ENCODE measurements at regions not wholly inside any gene's neighbourhood (a gene's known extent, or its start where the extent isn't known, plus 50 kb on each side); places are given as distances from the start of the nearest gene placed in this dataset.

- no peak for TF ChIP-seq JUND (IDR thresholded peaks at IDR 0.05; ENCODE audit: low read depth)
- in situ Hi-C loops (cut with HindIII; ENCODE audit: low pct_unique_long_range_greater_than_20kb, low sequenced_read_pairs): no loop called here
- DNase-seq (ENCODE audit: low read depth in 1 of 2, low spot score in 1 of 2): no peak
Observed at GRCh38 chr16:54365990-54366634, 79.5 kb upstream of the IRX3 start.

DNA sequence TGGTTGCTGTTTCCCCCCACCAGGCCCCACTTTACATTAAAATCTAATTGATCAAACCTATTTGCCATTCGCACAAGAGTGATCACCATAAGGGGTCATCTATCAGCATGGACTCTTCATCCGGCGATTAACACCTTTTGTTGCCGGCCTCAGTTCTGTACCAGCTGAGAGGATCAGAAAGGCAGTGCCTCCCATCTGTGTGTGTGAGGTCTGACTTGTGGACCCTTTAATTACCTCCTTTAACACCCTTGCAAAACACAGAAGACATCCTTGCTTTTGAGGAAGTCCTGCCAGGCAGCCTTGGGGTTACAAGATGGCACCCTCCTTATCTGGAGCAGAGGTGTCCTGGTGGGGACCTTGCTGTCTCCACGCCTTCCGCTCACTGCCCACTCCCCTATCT is 77.2 kb upstream of the IRX3 start:
- no peak for TF ChIP-seq JUND (IDR thresholded peaks at IDR 0.05; ENCODE audit: low read depth)
- no peak for DNase-seq (ENCODE audit: low read depth in 1 of 2, low spot score in 1 of 2)
- in situ Hi-C loops (cut with HindIII; ENCODE audit: low pct_unique_long_range_greater_than_20kb, low sequenced_read_pairs): no loop called here

- DNase-seq (ENCODE audit: low read depth in 1 of 2, low spot score in 1 of 2): no peak
- in situ Hi-C loops (cut with HindIII; ENCODE audit: low pct_unique_long_range_greater_than_20kb, low sequenced_read_pairs): no loop called here
- TF ChIP-seq JUND (IDR thresholded peaks at IDR 0.05; ENCODE audit: low read depth): no peak
Observed at GRCh38 chr16:54362591-54363206, 76.1 kb upstream of the IRX3 start.

GRCh38 chr16:54361246-54361645 is 74.7 kb upstream of the IRX3 start:
- no peak for TF ChIP-seq JUND (IDR thresholded peaks at IDR 0.05; ENCODE audit: low read depth)
- in situ Hi-C loops (cut with HindIII; ENCODE audit: low pct_unique_long_range_greater_than_20kb, low sequenced_read_pairs): no loop called here
- no peak for DNase-seq (ENCODE audit: low read depth in 1 of 2, low spot score in 1 of 2)

- in situ Hi-C loops (cut with HindIII; ENCODE audit: low pct_unique_long_range_greater_than_20kb, low sequenced_read_pairs): no loop called here
- no peak for DNase-seq (ENCODE audit: low read depth in 1 of 2, low spot score in 1 of 2)
- no peak for TF ChIP-seq JUND (IDR thresholded peaks at IDR 0.05; ENCODE audit: low read depth)
Observed at GRCh38 chr16:54360681-54361080, 74.1 kb upstream of the IRX3 start.

DNA sequence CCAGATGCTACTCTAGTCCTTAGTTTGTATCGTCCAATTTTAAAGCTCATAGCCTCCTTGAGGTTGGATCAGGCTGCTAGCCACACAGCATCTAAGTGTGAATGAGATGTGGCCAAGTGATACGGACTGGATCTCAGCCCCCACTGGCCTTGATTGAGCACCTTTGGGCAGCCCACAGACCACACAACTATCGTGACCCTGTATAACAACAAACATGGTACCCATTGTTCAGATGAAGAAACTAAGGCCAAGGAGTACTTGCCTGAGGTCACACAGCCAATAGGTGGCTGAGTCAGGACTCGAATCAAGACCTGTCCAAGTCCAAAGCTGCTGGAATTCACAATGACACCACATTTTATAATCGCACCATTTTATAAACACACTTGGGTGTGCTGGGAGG is 73.0 kb upstream of the IRX3 start:
- no peak for TF ChIP-seq JUND (IDR thresholded peaks at IDR 0.05; ENCODE audit: low read depth)
- in situ Hi-C loops (cut with HindIII; ENCODE audit: low pct_unique_long_range_greater_than_20kb, low sequenced_read_pairs): no loop called here
- no peak for DNase-seq (ENCODE audit: low read depth in 1 of 2, low spot score in 1 of 2)

- in situ Hi-C loops (cut with HindIII; ENCODE audit: low pct_unique_long_range_greater_than_20kb, low sequenced_read_pairs): no loop called here
- DNase-seq (ENCODE audit: low read depth in 1 of 2, low spot score in 1 of 2): no peak
- no peak for TF ChIP-seq JUND (IDR thresholded peaks at IDR 0.05; ENCODE audit: low read depth)
Observed at GRCh38 chr16:54359081-54359480, 72.5 kb upstream of the IRX3 start.

DNA sequence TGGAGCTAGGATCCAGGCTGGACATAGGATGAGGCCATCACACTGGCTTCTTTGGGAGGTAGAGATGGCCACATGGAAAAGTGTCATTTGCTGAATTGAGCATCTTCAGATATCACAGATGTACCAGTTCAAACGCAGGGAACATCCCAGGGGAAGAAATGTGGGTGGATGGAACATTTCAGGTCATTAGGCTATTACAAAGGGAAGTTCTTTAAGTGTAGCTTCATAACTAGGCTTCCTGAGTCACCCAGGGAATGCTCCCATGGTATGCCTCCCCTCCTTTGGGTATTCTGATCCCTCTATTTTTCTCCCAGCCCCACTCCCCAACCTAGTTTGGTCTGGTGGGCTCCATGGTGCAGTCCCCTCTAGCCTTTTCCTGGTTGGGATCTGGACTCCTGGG is 69.8 kb upstream of the IRX3 start:
- TF ChIP-seq JUND (IDR thresholded peaks at IDR 0.05; ENCODE audit: low read depth): no peak
- no peak for DNase-seq (ENCODE audit: low read depth in 1 of 2, low spot score in 1 of 2)
- in situ Hi-C loops (cut with HindIII; ENCODE audit: low pct_unique_long_range_greater_than_20kb, low sequenced_read_pairs): no loop called here

- in situ Hi-C loops (cut with HindIII; ENCODE audit: low pct_unique_long_range_greater_than_20kb, low sequenced_read_pairs): no loop called here
- DNase-seq (ENCODE audit: low read depth in 1 of 2, low spot score in 1 of 2): no peak
- TF ChIP-seq JUND (IDR thresholded peaks at IDR 0.05; ENCODE audit: low read depth): no peak
Observed at GRCh38 chr16:54355251-54355650, 68.7 kb upstream of the IRX3 start.

- no peak for TF ChIP-seq JUND (IDR thresholded peaks at IDR 0.05; ENCODE audit: low read depth)
- no peak for DNase-seq (ENCODE audit: low read depth in 1 of 2, low spot score in 1 of 2)
- in situ Hi-C loops (cut with HindIII; ENCODE audit: low pct_unique_long_range_greater_than_20kb, low sequenced_read_pairs): no loop called here
Observed at GRCh38 chr16:54353097-54353496, 66.5 kb upstream of the IRX3 start.

GRCh38 chr16:54351171-54351570 is 64.6 kb upstream of the IRX3 start:
- in situ Hi-C loops (cut with HindIII; ENCODE audit: low pct_unique_long_range_greater_than_20kb, low sequenced_read_pairs): no loop called here
- TF ChIP-seq JUND (IDR thresholded peaks at IDR 0.05; ENCODE audit: low read depth): no peak
- no peak for DNase-seq (ENCODE audit: low read depth in 1 of 2, low spot score in 1 of 2)

DNA sequence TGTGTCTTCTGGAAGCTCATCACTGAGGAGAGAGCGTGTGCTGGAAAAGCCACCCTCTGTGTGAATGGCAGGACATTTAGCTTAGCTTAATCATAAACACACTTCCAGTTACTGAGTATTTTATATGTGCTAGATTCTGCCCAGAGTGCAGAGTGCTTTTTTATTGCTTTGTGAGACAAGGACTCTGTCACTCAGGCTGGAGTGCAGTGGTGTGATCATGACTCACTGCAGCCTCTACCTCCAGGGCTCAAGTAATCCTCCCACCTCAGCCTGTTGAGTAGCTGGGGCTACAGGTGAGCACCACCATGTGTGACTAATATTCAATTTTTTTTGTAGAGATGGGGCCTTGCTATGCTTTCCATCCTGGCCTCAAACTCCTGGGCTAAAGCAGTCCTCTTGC is 61.4 kb upstream of the IRX3 start:
- in situ Hi-C loops (cut with HindIII; ENCODE audit: low pct_unique_long_range_greater_than_20kb, low sequenced_read_pairs): no loop called here
- DNase-seq (ENCODE audit: low read depth in 1 of 2, low spot score in 1 of 2): no peak
- no peak for TF ChIP-seq JUND (IDR thresholded peaks at IDR 0.05; ENCODE audit: low read depth)

GRCh38 chr16:54346041-54346440 is 59.5 kb upstream of the IRX3 start:
- TF ChIP-seq JUND (IDR thresholded peaks at IDR 0.05; ENCODE audit: low read depth): no peak
- no peak for DNase-seq (ENCODE audit: low read depth in 1 of 2, low spot score in 1 of 2)

More at GRCh38 chr16:54346041-54346440, 59.5 kb upstream of the IRX3 start:
- in situ Hi-C loops (cut with HindIII; ENCODE audit: low pct_unique_long_range_greater_than_20kb, low sequenced_read_pairs): no loop called here

All from T47D (cell line).